H9 (cell line): ENCODE measurements at regions not wholly inside any gene's neighbourhood (a gene's known extent, or its start where the extent isn't known, plus 50 kb on each side); places are given as distances from the start of the nearest gene placed in this dataset.

Experiments
- DNase-seq: peaks from one replicate; pipeline ENCODE4 v3.0.0-alpha.2; 2017
- H2AFZ ChIP-seq: one replicate; pipeline ENCODE4 v1.6.1; 2013; ENCODE audit warnings: mild to moderate bottlenecking, low read length, control low read depth, moderate library complexity
- H2AK5ac ChIP-seq: 2 replicates; pipeline ENCODE4 v1.6.1; 2013; ENCODE audit warnings: low read length, control low read depth, mixed read lengths; ENCODE audit not compliant: insufficient read length
- H2BK120ac ChIP-seq: one replicate; pipeline ENCODE4 v1.6.1; 2013; ENCODE audit warnings: low read depth, mild to moderate bottlenecking, low read length, control low read depth, inconsistent platforms; ENCODE audit not compliant: poor library complexity, severe bottlenecking
- H2BK12ac ChIP-seq: 2 replicates; pipeline ENCODE4 v1.6.1; 2013; ENCODE audit warnings: low read length, control low read depth, mixed read lengths, low read depth; ENCODE audit not compliant: insufficient read length
- H2BK15ac ChIP-seq: 2 replicates; pipeline ENCODE4 v1.6.1; 2013; ENCODE audit warnings: low read depth, low read length, control low read depth
- H2BK20ac ChIP-seq: one replicate; pipeline ENCODE4 v1.6.1; 2013; ENCODE audit warnings: low read depth, mild to moderate bottlenecking, low read length, control low read depth, inconsistent platforms; ENCODE audit not compliant: poor library complexity, severe bottlenecking
- H2BK5ac ChIP-seq: 2 replicates; pipeline ENCODE4 v1.6.1; 2013; ENCODE audit warnings: low read length, control low read depth, mixed read lengths; ENCODE audit not compliant: insufficient read length
- H3K14ac ChIP-seq: 2 replicates; pipeline ENCODE4 v1.6.1; 2013; ENCODE audit warnings: low read length, control low read depth; ENCODE audit not compliant: insufficient read depth
- H3K18ac ChIP-seq: 2 replicates; pipeline ENCODE4 v1.6.1; 2013; ENCODE audit warnings: low read depth, mild to moderate bottlenecking, mixed read lengths, low read length, control low read depth; ENCODE audit not compliant: insufficient read length
- H3K23ac ChIP-seq: 2 replicates; pipeline ENCODE4 v1.6.1; 2013; ENCODE audit warnings: low read length, control low read depth, mixed read lengths, low read depth; ENCODE audit not compliant: insufficient read length
- H3K23me2 ChIP-seq: 2 replicates; pipeline ENCODE4 v1.6.1; 2013; ENCODE audit warnings: low read depth, mild to moderate bottlenecking, mixed read lengths, low read length, control low read depth; ENCODE audit not compliant: insufficient read length, poor library complexity, severe bottlenecking
- H3K27ac ChIP-seq: 2 replicates; pipeline ENCODE4 v1.5.1; 2013; ENCODE audit warnings: low read length, control low read depth, mixed read lengths, low read depth; ENCODE audit not compliant: insufficient read length
- H3K27me3 ChIP-seq: 2 replicates; pipeline ENCODE4 v1.6.1; 2013; ENCODE audit warnings: low read length, control low read depth, inconsistent platforms; ENCODE audit not compliant: insufficient read depth
- H3K4ac ChIP-seq: 2 replicates; pipeline ENCODE4 v1.6.1; 2013; ENCODE audit warnings: low read depth, mild to moderate bottlenecking, control low read depth, inconsistent platforms, low read length, moderate library complexity
- H3K4me1 ChIP-seq: 2 replicates; pipeline ENCODE4 v1.6.1; 2013; ENCODE audit warnings: low read length, control low read depth, inconsistent platforms; ENCODE audit not compliant: insufficient read depth
- H3K4me2 ChIP-seq: 2 replicates; pipeline ENCODE4 v1.6.1; 2013; ENCODE audit warnings: low read length, control low read depth, mixed read lengths; ENCODE audit not compliant: insufficient read length, insufficient read depth
- H3K56ac ChIP-seq: 2 replicates; pipeline ENCODE4 v1.6.1; 2013; ENCODE audit warnings: low read depth, mild to moderate bottlenecking, mixed read lengths, low read length, control low read depth; ENCODE audit not compliant: insufficient read length
- H3K79me1 ChIP-seq: 2 replicates; pipeline ENCODE4 v1.6.1; 2013; ENCODE audit warnings: low read depth, mild to moderate bottlenecking, moderate library complexity, low read length, control low read depth, inconsistent platforms; ENCODE audit not compliant: insufficient read depth, poor library complexity, severe bottlenecking
- H3K79me2 ChIP-seq: 2 replicates; pipeline ENCODE4 v1.6.1; 2013; ENCODE audit warnings: low read length, control low read depth, inconsistent platforms; ENCODE audit not compliant: insufficient read depth
- H3K9ac ChIP-seq: 2 replicates; pipeline ENCODE4 v1.6.1; 2013; ENCODE audit warnings: low read length, control low read depth, mixed read lengths; ENCODE audit not compliant: insufficient read length; ENCODE audit errors: extremely low read depth
- H3K9me3 ChIP-seq: one replicate; pipeline ENCODE4 v1.6.1; 2013; ENCODE audit warnings: low read depth, low read length, inconsistent platforms; ENCODE audit not compliant: control insufficient read depth
- H3T11ph ChIP-seq: one replicate; pipeline ENCODE4 v1.6.1; 2013; ENCODE audit warnings: mild to moderate bottlenecking, low read length, control low read depth, inconsistent platforms
- H4K20me1 ChIP-seq: one replicate; pipeline ENCODE4 v1.6.1; 2013; ENCODE audit not compliant: control insufficient read depth, insufficient read length, insufficient read depth
- H4K5ac ChIP-seq: 2 replicates; pipeline ENCODE4 v1.6.1; 2013; ENCODE audit warnings: low read depth, mild to moderate bottlenecking, mixed read lengths, low read length, control low read depth; ENCODE audit not compliant: insufficient read length
- H4K8ac ChIP-seq: replicated peaks from 2 replicates; pipeline ENCODE4 v1.6.1; 2013; ENCODE audit warnings: low read length, control low read depth, mixed read lengths, low read depth; ENCODE audit not compliant: insufficient read length
- H4K91ac ChIP-seq: 2 replicates; pipeline ENCODE4 v1.6.1; 2013; ENCODE audit warnings: low read depth, mild to moderate bottlenecking, moderate library complexity, mixed read lengths, low read length, control low read depth; ENCODE audit not compliant: insufficient read length
- H3K27ac Mint-ChIP-seq, 3 experiments: 2 replicates in 2 of 3; 3 replicates in 1 of 3; pipeline ENCODE4 v1.8.0; 2020 to 2021; ENCODE audit warnings: mixed read lengths in 3 of 3, mild to moderate bottlenecking in 1 of 3, moderate library complexity in 1 of 3
- H3K27me3 Mint-ChIP-seq: 2 replicates; pipeline ENCODE4 v1.8.0; 2021; ENCODE audit warnings: low read depth, mild to moderate bottlenecking, moderate library complexity, mixed read lengths
- H3K36me3 Mint-ChIP-seq, 3 experiments: 2 replicates in 2 of 3; 3 replicates in 1 of 3; pipeline ENCODE4 v1.8.0; 2020 to 2021; ENCODE audit warnings: low read depth in 3 of 3, mixed read lengths in 3 of 3; ENCODE audit not compliant: insufficient read depth in 1 of 3
- H3K4me1 Mint-ChIP-seq, 2 experiments: 2 replicates each; pipeline ENCODE4 v1.8.0; 2020; ENCODE audit warnings: mixed read lengths in 2 of 2
- H3K4me3 Mint-ChIP-seq, 2 experiments: 2 replicates in 1 of 2; 3 replicates in 1 of 2; pipeline ENCODE4 v1.8.0; 2020 to 2021; ENCODE audit warnings: mild to moderate bottlenecking in 2 of 2, mixed read lengths in 2 of 2, moderate library complexity in 1 of 2
- H3K9me3 Mint-ChIP-seq, 2 experiments: 2 replicates in 1 of 2; 3 replicates in 1 of 2; pipeline ENCODE4 v1.8.0; 2020; ENCODE audit warnings: mild to moderate bottlenecking in 2 of 2, mixed read lengths in 2 of 2, moderate library complexity in 1 of 2
- CTCF ChIP-seq: fragments of 200-600 bp; sonication (generic); conservative IDR thresholded peaks from 3 replicates; pipeline ENCODE4 v1.8.0; 2021; ENCODE audit warnings: antibody characterized with exemption, mild to moderate bottlenecking
- WGBS: extraction: QIAGEN DNeasy Blood & Tissue Kit; methylation state at CpG from one replicate; pipeline ENCODE4 v1.1.7; 2013; ENCODE audit warnings: missing lambda C conversion rate, low lambda C conversion rate, mixed read lengths; ENCODE audit not compliant: insufficient read length; ENCODE audit errors: extremely low coverage; 5-methylcytosine and 5-hydroxymethylcytosine counted together

GRCh38 chr5:37975531-37975930, 135.7 kb upstream of the GDNF start:
- Mint-ChIP-seq H3K27ac (no peak overlapping the region), H3K27me3 (no peaks in the 10 kb centered on the region), H3K4me3 (no peak overlapping the region), H3K4me1 (no peaks in the 10 kb centered on the region), H3K36me3 (peaks cover 0 to under 1% (median 0%) of the 10 kb centered on the region in 3 experiments; a peak in 1 of 7 replicates), H3K9me3 (peaks cover under 1 to 4% of the 10 kb centered on the region in 2 experiments; a peak in 2 of 5 replicates)
- Histone ChIP-seq H3K4ac (no peak overlapping the region), H2BK120ac (no peak overlapping the region), H2BK12ac (no peak overlapping the region), H3K56ac (no peak overlapping the region), H3K27ac (no peak overlapping the region), H3K4me2 (no peak overlapping the region), H3K23me2 (no peaks in the 10 kb centered on the region), H4K8ac (no peak overlapping the region), H2AK5ac (no peak overlapping the region), H3T11ph (no peak overlapping the region), H3K4me1 (no peaks in the 10 kb centered on the region), H4K5ac (no peak overlapping the region), H2BK20ac (no peak overlapping the region), H3K79me2 (no peaks in the 10 kb centered on the region), H3K79me1 (no peaks in the 10 kb centered on the region), H2BK5ac (no peak overlapping the region), H3K27me3 (no peaks in the 10 kb centered on the region), H3K9me3 (no peaks in the 10 kb centered on the region), H3K23ac (no peak overlapping the region), H3K14ac (no peak overlapping the region), H2BK15ac (no peak overlapping the region), H3K18ac (no peak overlapping the region), H4K20me1 (no peaks in the 10 kb centered on the region), H2AFZ (no peak overlapping the region), H3K9ac (no peak overlapping the region), H4K91ac (no peak overlapping the region)
- TF ChIP-seq CTCF = no peak
- no peak for DNase-seq
- WGBS = no CpG with 5 or more reads among the region's 4 CpGs
